Mesenchymal stem cell (in vitro differentiated cells and primary cell): ENCODE measurements at regions not wholly inside any gene's neighbourhood (a gene's known extent, or its start where the extent isn't known, plus 50 kb on each side); places are given as distances from the start of the nearest gene placed in this dataset.

Source experiments
- DNase-seq: peaks from one replicate; pipeline ENCODE4 v3.0.0-alpha.2; 2013
- H2AFZ ChIP-seq: one replicate; pipeline ENCODE4 v1.6.1; 2013; ENCODE audit warnings: low read depth, mild to moderate bottlenecking, control low read depth, inconsistent platforms, low read length, moderate library complexity
- H2AK5ac ChIP-seq: 2 replicates; pipeline ENCODE4 v1.6.1; 2013; ENCODE audit warnings: low read length, moderate library complexity, mild to moderate bottlenecking, inconsistent platforms; ENCODE audit not compliant: severe bottlenecking
- H2BK120ac ChIP-seq: one replicate; pipeline ENCODE4 v1.6.1; 2013; ENCODE audit warnings: low read depth, mild to moderate bottlenecking, inconsistent platforms, low read length, moderate library complexity
- H2BK12ac ChIP-seq, 2 experiments: one replicate each; pipeline ENCODE4 v1.6.1; 2013; ENCODE audit warnings: inconsistent platforms in 2 of 2, low read length in 2 of 2, mild to moderate bottlenecking in 2 of 2, moderate library complexity in 2 of 2, control low read depth in 1 of 2
- H2BK15ac ChIP-seq: one replicate; pipeline ENCODE4 v1.6.1; 2013; ENCODE audit warnings: mild to moderate bottlenecking, low read depth, inconsistent platforms; ENCODE audit not compliant: poor library complexity, severe bottlenecking
- H2BK5ac ChIP-seq: 2 replicates; pipeline ENCODE4 v1.6.1; 2013; ENCODE audit warnings: low read depth, mild to moderate bottlenecking, low read length, control low read depth, inconsistent platforms; ENCODE audit not compliant: poor library complexity, severe bottlenecking
- H3K14ac ChIP-seq, 2 experiments: one replicate each; pipeline ENCODE4 v1.6.1; 2013; ENCODE audit warnings: inconsistent platforms in 2 of 2, low read length in 2 of 2, control low read depth in 1 of 2, mild to moderate bottlenecking in 1 of 2, moderate library complexity in 1 of 2
- H3K18ac ChIP-seq, 2 experiments: one replicate each; pipeline ENCODE4 v1.6.1; 2013; ENCODE audit warnings: inconsistent platforms in 2 of 2, low read length in 2 of 2, control low read depth in 1 of 2, low read depth in 1 of 2, mild to moderate bottlenecking in 1 of 2
- H3K23ac ChIP-seq, 2 experiments: one replicate each; pipeline ENCODE4 v1.6.1; 2013; ENCODE audit warnings: inconsistent platforms in 2 of 2, low read length in 2 of 2, mild to moderate bottlenecking in 2 of 2, moderate library complexity in 2 of 2, control low read depth in 1 of 2
- H3K27ac ChIP-seq: 2 replicates; pipeline ENCODE4 v1.5.1; 2013; ENCODE audit warnings: mild to moderate bottlenecking, moderate library complexity, low read length, control low read depth, inconsistent platforms; ENCODE audit not compliant: poor library complexity, severe bottlenecking
- H3K27me3 ChIP-seq, 2 experiments: 2 replicates each; pipeline versions ENCODE4 v1.6.1 to v1.7.0; 2013; ENCODE audit warnings: low read length in 2 of 2, mild to moderate bottlenecking in 2 of 2, moderate library complexity in 2 of 2, control low read depth in 1 of 2, inconsistent platforms in 1 of 2; ENCODE audit not compliant: control insufficient read depth in 1 of 2, insufficient read depth in 1 of 2
- H3K36me3 ChIP-seq, 2 experiments: 2 replicates each; pipeline versions ENCODE4 v1.6.1 to v1.7.0; 2013; ENCODE audit warnings: low read length in 2 of 2, control low read depth in 1 of 2, inconsistent platforms in 1 of 2, low read depth in 1 of 2, mild to moderate bottlenecking in 1 of 2; ENCODE audit not compliant: insufficient read depth in 2 of 2, control insufficient read depth in 1 of 2
- H3K4ac ChIP-seq, 2 experiments: one replicate each; pipeline ENCODE4 v1.6.1; 2013; ENCODE audit warnings: inconsistent platforms in 2 of 2, low read length in 2 of 2, mild to moderate bottlenecking in 2 of 2, moderate library complexity in 2 of 2, control low read depth in 1 of 2, low read depth in 1 of 2
- H3K4me1 ChIP-seq: 2 replicates; pipeline ENCODE4 v1.6.1; 2013; ENCODE audit warnings: low read depth, low read length, control low read depth; ENCODE audit not compliant: control insufficient read depth, insufficient read depth
- H3K4me2 ChIP-seq: 2 replicates; pipeline ENCODE4 v1.6.1; 2013; ENCODE audit warnings: low read length, mild to moderate bottlenecking, inconsistent platforms; ENCODE audit not compliant: poor library complexity, severe bottlenecking
- H3K4me3 ChIP-seq, 2 experiments: 2 replicates each; pipeline versions ENCODE4 v1.5.1 to v1.7.0; 2013; ENCODE audit warnings: low read length in 2 of 2, mild to moderate bottlenecking in 2 of 2, control low read depth in 1 of 2, low read depth in 1 of 2; ENCODE audit not compliant: insufficient read depth in 1 of 2
- H3K79me1 ChIP-seq: replicated peaks from 2 replicates; pipeline ENCODE4 v1.6.1; 2013; ENCODE audit warnings: mild to moderate bottlenecking, control low read depth, low read length, inconsistent platforms; ENCODE audit not compliant: poor library complexity, severe bottlenecking
- H3K9ac ChIP-seq: 2 replicates; pipeline ENCODE4 v1.7.0; 2013; ENCODE audit warnings: mild to moderate bottlenecking, low read length, moderate library complexity
- H3K9me3 ChIP-seq: 2 replicates; pipeline ENCODE4 v1.7.0; 2013; ENCODE audit warnings: mild to moderate bottlenecking, low read length; ENCODE audit not compliant: control insufficient read depth
- H4K8ac ChIP-seq: one replicate; pipeline ENCODE4 v1.6.1; 2013; ENCODE audit warnings: inconsistent platforms, mild to moderate bottlenecking, low read length, moderate library complexity
- H4K91ac ChIP-seq: one replicate; pipeline ENCODE4 v1.6.1; 2013; ENCODE audit warnings: mild to moderate bottlenecking, low read length, inconsistent platforms
- WGBS: methylation state at CpG from one replicate; pipeline ENCODE4 v1.1.7; 2013; ENCODE audit warnings: mixed read lengths; 5-methylcytosine and 5-hydroxymethylcytosine counted together

GRCh38 chr3:88712552-88712951 is 394.9 kb upstream of the EPHA3 start:
- H2BK12ac ChIP-seq = no peak overlapping the region
- no peak overlapping the region for H3K4me2 ChIP-seq
- H2BK5ac ChIP-seq = no peak overlapping the region
- WGBS = 90% methylated on average over 2 of the region's 2 CpGs
- no peaks in the 10 kb centered on the region for H3K79me1 ChIP-seq
- no peak overlapping the region for H2AFZ ChIP-seq
- no peak overlapping the region for H3K9ac ChIP-seq
- H2BK120ac ChIP-seq = no peak overlapping the region
- no peak overlapping the region for H3K4ac ChIP-seq
- H3K4me3 ChIP-seq = no peak overlapping the region
- H4K91ac ChIP-seq = no peak overlapping the region
- H4K8ac ChIP-seq = no peak overlapping the region
- H2AK5ac ChIP-seq = no peak overlapping the region
- DNase-seq = no peak
- peaks cover 4% of the 10 kb centered on the region for H3K9me3 ChIP-seq
- H3K36me3 ChIP-seq = no peaks in the 10 kb centered on the region
- no peaks in the 10 kb centered on the region for H3K27me3 ChIP-seq
- no peak overlapping the region for H2BK15ac ChIP-seq
- no peak overlapping the region for H3K23ac ChIP-seq
- no peak overlapping the region for H3K18ac ChIP-seq
- no peak overlapping the region for H3K27ac ChIP-seq
- H3K4me1 ChIP-seq = no peaks in the 10 kb centered on the region
- H3K14ac ChIP-seq = no peak overlapping the region

- no peak overlapping the region for H4K91ac ChIP-seq
- no peak overlapping the region for H2AK5ac ChIP-seq
- WGBS = 89% methylated on average over 2 of the region's 2 CpGs
- no peak overlapping the region for H2BK5ac ChIP-seq
- no peaks in the 10 kb centered on the region for H3K27me3 ChIP-seq
- H3K4ac ChIP-seq = no peak overlapping the region
- no peak overlapping the region for H3K23ac ChIP-seq
- H2BK120ac ChIP-seq = no peak overlapping the region
- no peak overlapping the region for H2AFZ ChIP-seq
- no peaks in the 10 kb centered on the region for H3K36me3 ChIP-seq
- no peak overlapping the region for H3K4me3 ChIP-seq
- H3K4me2 ChIP-seq = no peak overlapping the region
- H3K18ac ChIP-seq = no peak overlapping the region
- no peaks in the 10 kb centered on the region for H3K4me1 ChIP-seq
- H2BK15ac ChIP-seq = no peak overlapping the region
- no peak overlapping the region for H2BK12ac ChIP-seq
- no peak for DNase-seq
- peaks cover 4% of the 10 kb centered on the region for H3K9me3 ChIP-seq
- no peak overlapping the region for H3K27ac ChIP-seq
- H4K8ac ChIP-seq = no peak overlapping the region
- no peak overlapping the region for H3K9ac ChIP-seq
- H3K14ac ChIP-seq = no peak overlapping the region
- no peaks in the 10 kb centered on the region for H3K79me1 ChIP-seq
These were observed 394.2 kb upstream of the EPHA3 start for GRCh38 chr3:88713233-88713691.

- no peak overlapping the region for H3K9ac ChIP-seq
- no peak overlapping the region for H2BK15ac ChIP-seq
- no peak overlapping the region for H2BK12ac ChIP-seq
- H3K23ac ChIP-seq = no peak overlapping the region
- H3K4me2 ChIP-seq = no peak overlapping the region
- H3K36me3 ChIP-seq = no peaks in the 10 kb centered on the region
- no peak overlapping the region for H4K91ac ChIP-seq
- H2AFZ ChIP-seq = no peak overlapping the region
- H2BK5ac ChIP-seq = no peak overlapping the region
- no peak overlapping the region for H3K27ac ChIP-seq
- no peak overlapping the region for H2BK120ac ChIP-seq
- H3K9me3 ChIP-seq = no peaks in the 10 kb centered on the region
- no peak overlapping the region for H3K14ac ChIP-seq
- no peak overlapping the region for H2AK5ac ChIP-seq
- H3K79me1 ChIP-seq = no peaks in the 10 kb centered on the region
- 93% methylated on average over 2 of the region's 2 CpGs for WGBS
- no peak overlapping the region for H3K18ac ChIP-seq
- H3K4me1 ChIP-seq = no peaks in the 10 kb centered on the region
- no peak overlapping the region for H3K4ac ChIP-seq
- no peak overlapping the region for H3K4me3 ChIP-seq
- H4K8ac ChIP-seq = no peak overlapping the region
- H3K27me3 ChIP-seq = no peaks in the 10 kb centered on the region
- no peak for DNase-seq
These were observed 381.8 kb upstream of the EPHA3 start for GRCh38 chr3:88725440-88726165.

DNA sequence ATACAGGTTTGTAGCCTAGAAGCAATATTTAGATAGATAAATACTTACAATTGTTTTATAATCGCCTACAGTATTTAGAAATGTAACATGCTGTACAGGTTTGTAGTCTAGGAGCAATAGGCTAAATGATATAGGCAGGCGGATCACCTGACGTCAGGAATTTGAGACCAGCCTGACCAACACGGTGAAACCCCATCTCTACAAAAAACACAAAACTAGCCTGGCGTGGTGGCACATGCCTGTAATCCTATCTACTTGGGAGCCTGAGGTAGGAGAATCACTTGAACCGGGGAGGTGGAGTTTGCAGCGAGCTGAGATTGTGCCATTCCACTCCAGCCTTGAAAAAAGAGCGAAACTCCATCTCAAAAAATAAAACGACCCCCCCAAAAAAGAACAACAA is 375.2 kb upstream of the EPHA3 start:
- Histone ChIP-seq H2AFZ (no peak overlapping the region), H3K36me3 (no peaks in the 10 kb centered on the region), H3K79me1 (no peaks in the 10 kb centered on the region), H3K18ac (no peak overlapping the region), H3K27ac (no peak overlapping the region), H2BK15ac (no peak overlapping the region), H3K27me3 (no peaks in the 10 kb centered on the region), H3K9me3 (no peaks in the 10 kb centered on the region), H2BK120ac (no peak overlapping the region), H2BK12ac (no peak overlapping the region), H2BK5ac (no peak overlapping the region), H3K4me3 (no peak overlapping the region), H4K8ac (no peak overlapping the region), H4K91ac (no peak overlapping the region), H3K4ac (no peak overlapping the region), H3K9ac (no peak overlapping the region), H3K23ac (no peak overlapping the region), H2AK5ac (no peak overlapping the region), H3K4me1 (no peaks in the 10 kb centered on the region), H3K4me2 (no peak overlapping the region), H3K14ac (no peak overlapping the region)
- WGBS = 63% methylated on average over 2 of the region's 9 CpGs
- no peak for DNase-seq
